Transverse colon (tissue), 4 donors: ENCODE measurements at regions not wholly inside any gene's neighbourhood (a gene's known extent, or its start where the extent isn't known, plus 50 kb on each side); places are given as distances from the start of the nearest gene placed in this dataset.

Experiments used
- EP300 ChIP-seq: sonication (generic); formaldehyde crosslinking; IDR thresholded peaks from one replicate; pipeline ENCODE4 v1.6.1; 2017; ENCODE audit warnings: antibody characterized with exemption, low read depth
- POLR2A ChIP-seq: fragments of 450-650 bp; IDR thresholded peaks from one replicate; pipeline ENCODE4 v1.6.1; 2016; ENCODE audit warnings: antibody characterized with exemption, mild to moderate bottlenecking, moderate library complexity
- POLR2AphosphoS5 ChIP-seq, 3 donors: sonication (generic); formaldehyde crosslinking; IDR thresholded peaks; one replicate each; pipeline ENCODE4 v1.6.1; 2016; ENCODE audit warnings: antibody characterized with exemption in 3 of 3
- TF ChIP-seq, protein P1 (sequence below), 5 experiments: fragments of 200-600 bp in 3 of 5; fragments of 450-650 bp in 2 of 5; sonication (generic) in 3 of 5; IDR thresholded peaks; 1 replicate in 2 of 5; 2 replicates in 3 of 5; pipeline ENCODE4 v1.5.1; 2016 to 2017; ENCODE audit warnings: antibody characterized with exemption in 5 of 5, inconsistent platforms in 3 of 5, mild to moderate bottlenecking in 2 of 5, moderate library complexity in 1 of 5

DNA sequence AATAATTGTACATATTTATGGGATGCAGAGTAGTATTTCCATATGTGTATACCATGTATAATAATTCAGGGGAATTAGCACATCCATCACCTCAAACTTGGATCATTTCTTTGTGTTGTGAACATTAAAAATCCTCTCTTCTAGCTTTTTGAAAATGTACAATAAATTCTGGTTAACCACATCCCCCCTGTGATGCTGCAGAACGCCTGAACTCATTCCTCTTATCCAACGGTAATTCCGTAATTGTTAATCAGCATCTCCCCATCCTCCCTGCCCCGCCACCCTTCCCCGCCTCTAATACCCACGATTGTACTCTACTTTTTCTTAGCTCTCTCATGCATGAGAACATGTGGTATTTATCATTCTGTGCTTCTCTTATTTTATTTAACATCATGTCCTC lies 127.7 kb upstream of the ANKRD55 start:
- TF ChIP-seq EP300, result no peak
- TF ChIP-seq, protein P1, sequence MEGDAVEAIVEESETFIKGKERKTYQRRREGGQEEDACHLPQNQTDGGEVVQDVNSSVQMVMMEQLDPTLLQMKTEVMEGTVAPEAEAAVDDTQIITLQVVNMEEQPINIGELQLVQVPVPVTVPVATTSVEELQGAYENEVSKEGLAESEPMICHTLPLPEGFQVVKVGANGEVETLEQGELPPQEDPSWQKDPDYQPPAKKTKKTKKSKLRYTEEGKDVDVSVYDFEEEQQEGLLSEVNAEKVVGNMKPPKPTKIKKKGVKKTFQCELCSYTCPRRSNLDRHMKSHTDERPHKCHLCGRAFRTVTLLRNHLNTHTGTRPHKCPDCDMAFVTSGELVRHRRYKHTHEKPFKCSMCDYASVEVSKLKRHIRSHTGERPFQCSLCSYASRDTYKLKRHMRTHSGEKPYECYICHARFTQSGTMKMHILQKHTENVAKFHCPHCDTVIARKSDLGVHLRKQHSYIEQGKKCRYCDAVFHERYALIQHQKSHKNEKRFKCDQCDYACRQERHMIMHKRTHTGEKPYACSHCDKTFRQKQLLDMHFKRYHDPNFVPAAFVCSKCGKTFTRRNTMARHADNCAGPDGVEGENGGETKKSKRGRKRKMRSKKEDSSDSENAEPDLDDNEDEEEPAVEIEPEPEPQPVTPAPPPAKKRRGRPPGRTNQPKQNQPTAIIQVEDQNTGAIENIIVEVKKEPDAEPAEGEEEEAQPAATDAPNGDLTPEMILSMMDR (IDR thresholded peaks at IDR 0.05), result no peak
- no peak for TF ChIP-seq POLR2A
- TF ChIP-seq POLR2AphosphoS5 (IDR thresholded peaks at IDR 0.05), result no peak
